HFF-Myc (cell line): ENCODE measurements at regions not wholly inside any gene's neighbourhood (a gene's known extent, or its start where the extent isn't known, plus 50 kb on each side); places are given as distances from the start of the nearest gene placed in this dataset.

ENCODE experiments used
- DNase-seq: peaks from one replicate; pipeline ENCODE4 v3.0.0-alpha.2; 2011; ENCODE audit warnings: low read depth; ENCODE audit errors: extremely low read depth
- H3K4me3 ChIP-seq: replicated peaks from 2 replicates; pipeline ENCODE4 v1.5.1; 2011; ENCODE audit warnings: low read depth, mild to moderate bottlenecking, control low read depth, low read length
- CTCF ChIP-seq: IDR thresholded peaks from 2 replicates; pipeline ENCODE4 v1.5.1; 2012; ENCODE audit warnings: mild to moderate bottlenecking, low read depth, low read length, control low read depth; ENCODE audit errors: missing control alignments

- DNase-seq = no peak
- H3K4me3 ChIP-seq = no peak overlapping the region
- TF ChIP-seq CTCF = no peak
These were observed 664.9 kb upstream of the CITED2 start for GRCh38 chr6:140039364-140039763.

GRCh38 chr6:140036196-140036595 lies 661.7 kb upstream of the CITED2 start:
- TF ChIP-seq CTCF = no peak
- H3K4me3 ChIP-seq = no peak overlapping the region
- no peak for DNase-seq

GRCh38 chr6:140032189-140032588 lies 657.7 kb upstream of the CITED2 start:
- TF ChIP-seq CTCF = no peak
- no peak for DNase-seq

GRCh38 chr6:140029551-140029950 lies 655.1 kb upstream of the CITED2 start:
- no peak for DNase-seq
- no peak overlapping the region for H3K4me3 ChIP-seq
- TF ChIP-seq CTCF = no peak

More at GRCh38 chr6:140032189-140032588, 657.7 kb upstream of the CITED2 start:
- no peak overlapping the region for H3K4me3 ChIP-seq

- no peak overlapping the region for H3K4me3 ChIP-seq
- DNase-seq = no peak
- no peak for TF ChIP-seq CTCF
These were observed 652.8 kb upstream of the CITED2 start for GRCh38 chr6:140027219-140027618.

- no peak for TF ChIP-seq CTCF
- DNase-seq = no peak
- no peak overlapping the region for H3K4me3 ChIP-seq
These were observed 652.1 kb upstream of the CITED2 start for GRCh38 chr6:140026546-140026945.

GRCh38 chr6:140025171-140025570 lies 650.7 kb upstream of the CITED2 start:
- no peak for TF ChIP-seq CTCF
- DNase-seq = no peak
- no peak overlapping the region for H3K4me3 ChIP-seq
